IMR-90 (cell line): ENCODE measurements at regions not wholly inside any gene's neighbourhood (a gene's known extent, or its start where the extent isn't known, plus 50 kb on each side); places are given as distances from the start of the nearest gene placed in this dataset.

Experiments used
- ATAC-seq: fragments of 200-7000 bp; cut with Tn5 transposase; 2 replicates; pipeline ENCODE4 v1.9.1; 2020; ENCODE audit warnings: low read depth, mild to moderate bottlenecking, moderate library complexity
- BruUV-seq: library from RNA; stranded (reverse); fragments of 400-500 nt; replicated peaks from 2 replicates; lab custom pipeline; 2021; lab: Mats Ljungman, UMichigan
- CTCF ChIA-PET: fragments of 300-600 bp; formaldehyde crosslinking; extraction: SDS; loops from one replicate; lab custom pipeline; 2021; ENCODE audit warnings: antibody characterized with exemption; lab: Yijun Ruan, JAX
- POLR2A ChIA-PET: fragments of 300-600 bp; sonication (Branson Sonifier 250); formaldehyde crosslinking; loops from one replicate; lab custom pipeline; 2022; ENCODE audit warnings: antibody characterized with exemption; ENCODE audit not compliant: unreplicated experiment; lab: Charles Lee
- DNase-seq: peaks from one replicate; pipeline ENCODE4 v3.0.0; 2013
- H2AFZ ChIP-seq: replicated peaks from 2 replicates; pipeline ENCODE3; 2013; ENCODE audit warnings: low read length, mild to moderate bottlenecking; ENCODE audit not compliant: poor library complexity
- H2AK5ac ChIP-seq: 2 replicates; pipeline ENCODE4 v1.6.1; 2013; ENCODE audit warnings: low read depth, low read length, inconsistent platforms
- H2AK9ac ChIP-seq: replicated peaks from 2 replicates; pipeline ENCODE3; 2013; ENCODE audit warnings: mild to moderate bottlenecking, low read depth, low read length, moderate library complexity; ENCODE audit not compliant: poor library complexity
- H2BK120ac ChIP-seq: 2 replicates; pipeline ENCODE4 v1.6.1; 2013; ENCODE audit warnings: low read depth, low read length, inconsistent platforms
- H2BK15ac ChIP-seq: 3 replicates; pipeline ENCODE4 v1.6.1; 2013; ENCODE audit warnings: low read depth, low read length, inconsistent platforms
- H2BK20ac ChIP-seq: 2 replicates; pipeline ENCODE4 v1.6.1; 2013; ENCODE audit warnings: low read depth, mild to moderate bottlenecking, inconsistent platforms, low read length, moderate library complexity
- H2BK5ac ChIP-seq: 2 replicates; pipeline ENCODE4 v1.6.1; 2013; ENCODE audit warnings: mild to moderate bottlenecking, low read depth, low read length, inconsistent platforms; ENCODE audit not compliant: poor library complexity, severe bottlenecking
- H3K14ac ChIP-seq: replicated peaks from 2 replicates; pipeline ENCODE4 v1.6.1; 2013; ENCODE audit warnings: low read depth, low read length, inconsistent platforms
- H3K18ac ChIP-seq: 2 replicates; pipeline ENCODE4 v1.6.1; 2013; ENCODE audit warnings: low read depth, low read length, control low read depth
- H3K23ac ChIP-seq: 2 replicates; pipeline ENCODE4 v1.6.1; 2013; ENCODE audit warnings: low read depth, low read length, inconsistent platforms
- H3K27ac ChIP-seq: 2 replicates; pipeline ENCODE4 v1.5.1; 2013; ENCODE audit warnings: mild to moderate bottlenecking, control low read depth, low read length; ENCODE audit not compliant: insufficient read depth
- H3K27me3 ChIP-seq: 2 replicates; pipeline ENCODE4 v1.6.1; 2013; ENCODE audit warnings: low read length; ENCODE audit not compliant: control insufficient read depth, insufficient read depth
- H3K36me3 ChIP-seq: 2 replicates; pipeline ENCODE4 v1.6.1; 2013; ENCODE audit warnings: low read length, mixed read lengths; ENCODE audit not compliant: control insufficient read depth, insufficient read depth
- H3K4ac ChIP-seq: 2 replicates; pipeline ENCODE4 v1.6.1; 2013; ENCODE audit warnings: low read depth, low read length, inconsistent platforms
- H3K4me1 ChIP-seq: 2 replicates; pipeline ENCODE4 v1.6.1; 2013; ENCODE audit warnings: low read length, mixed read lengths; ENCODE audit not compliant: control insufficient read depth, insufficient read depth
- H3K4me2 ChIP-seq: 2 replicates; pipeline ENCODE4 v1.6.1; 2013; ENCODE audit warnings: low read depth, mild to moderate bottlenecking, control low read depth, low read length, moderate library complexity
- H3K4me3 ChIP-seq: 2 replicates; pipeline ENCODE4 v1.5.1; 2013; ENCODE audit warnings: low read depth, mild to moderate bottlenecking, control low read depth, low read length, moderate library complexity; ENCODE audit not compliant: insufficient read depth
- H3K56ac ChIP-seq: 2 replicates; pipeline ENCODE4 v1.6.1; 2013; ENCODE audit warnings: low read length, inconsistent platforms; ENCODE audit not compliant: insufficient read depth; ENCODE audit errors: extremely low read depth
- H3K79me1 ChIP-seq, 2 experiments: 2 replicates each; pipeline ENCODE4 v1.6.1; 2013; ENCODE audit warnings: low read length in 2 of 2, inconsistent platforms in 1 of 2, low read depth in 1 of 2
- H3K9ac ChIP-seq: 2 replicates; pipeline ENCODE4 v1.6.1; 2013; ENCODE audit warnings: low read depth, low read length, control low read depth
- H3K9me1 ChIP-seq: 2 replicates; pipeline ENCODE4 v1.6.1; 2013; ENCODE audit warnings: low read length, inconsistent platforms; ENCODE audit not compliant: insufficient read depth
- H3K9me3 ChIP-seq: 2 replicates; pipeline ENCODE4 v1.6.1; 2013; ENCODE audit warnings: low read length; ENCODE audit not compliant: control insufficient read depth, insufficient read depth
- H4K20me1 ChIP-seq: 2 replicates; pipeline ENCODE4 v1.6.1; 2013; ENCODE audit warnings: low read length, inconsistent platforms; ENCODE audit not compliant: insufficient read depth
- H4K5ac ChIP-seq: 2 replicates; pipeline ENCODE4 v1.6.1; 2013; ENCODE audit warnings: mild to moderate bottlenecking, low read depth, low read length, control low read depth
- H4K8ac ChIP-seq, 2 experiments: 2 replicates each; pipeline ENCODE4 v1.6.1; 2013; ENCODE audit warnings: low read depth in 2 of 2, low read length in 2 of 2, control low read depth in 1 of 2, inconsistent platforms in 1 of 2
- H4K91ac ChIP-seq: 2 replicates; pipeline ENCODE4 v1.6.1; 2013; ENCODE audit warnings: low read depth, low read length, inconsistent platforms; ENCODE audit not compliant: insufficient read depth
- BHLHE40 ChIP-seq: fragments of 150-350 bp; IDR thresholded peaks from 2 replicates; pipeline ENCODE4 v1.6.1; 2016; ENCODE audit warnings: mild to moderate bottlenecking, low read depth, low read length
- CEBPB ChIP-seq: IDR thresholded peaks from 2 replicates; pipeline ENCODE4 v1.6.1; 2012; ENCODE audit warnings: low read depth, low read length, improper control_type of control experiment
- CHD1 ChIP-seq: IDR thresholded peaks from 2 replicates; pipeline ENCODE4 v1.6.1; 2012; ENCODE audit warnings: low read depth, low read length, improper control_type of control experiment
- ELK1 ChIP-seq: fragments of 150-350 bp; IDR thresholded peaks from 2 replicates; pipeline ENCODE4 v1.6.1; 2016; ENCODE audit warnings: low read depth, mild to moderate bottlenecking, low read length, moderate library complexity, borderline replicate concordance
- FOS ChIP-seq: fragments of 150-350 bp; IDR thresholded peaks from 2 replicates; pipeline ENCODE4 v1.6.1; 2016; ENCODE audit warnings: low read depth, low read length
- MAFK ChIP-seq: IDR thresholded peaks from 2 replicates; pipeline ENCODE4 v1.6.1; 2012; ENCODE audit warnings: low read depth, low read length, improper control_type of control experiment
- MAZ ChIP-seq: IDR thresholded peaks from 2 replicates; pipeline ENCODE4 v1.6.1; 2012; ENCODE audit warnings: low read depth, mild to moderate bottlenecking, low read length, improper control_type of control experiment, moderate library complexity, borderline replicate concordance
- MXI1 ChIP-seq: IDR thresholded peaks from 2 replicates; pipeline ENCODE4 v1.6.1; 2012; ENCODE audit warnings: low read depth, mild to moderate bottlenecking, low read length, moderate library complexity, borderline replicate concordance
- NFE2L2 ChIP-seq: fragments of 150-350 bp; IDR thresholded peaks from 2 replicates; pipeline ENCODE4 v1.6.1; 2016; ENCODE audit warnings: low read depth, mild to moderate bottlenecking, low read length
- POLR2A ChIP-seq: IDR thresholded peaks from 2 replicates; pipeline ENCODE4 v1.6.1; 2012; ENCODE audit warnings: mild to moderate bottlenecking, low read depth, low read length
- RAD21 ChIP-seq: IDR thresholded peaks from 2 replicates; pipeline ENCODE4 v1.6.1; 2012; ENCODE audit warnings: low read length, improper control_type of control experiment
- RCOR1 ChIP-seq: IDR thresholded peaks from 2 replicates; pipeline ENCODE4 v1.6.1; 2012; ENCODE audit warnings: mild to moderate bottlenecking, low read length, improper control_type of control experiment; ENCODE audit not compliant: insufficient replicate concordance
- RFX5 ChIP-seq: IDR thresholded peaks from 2 replicates; pipeline ENCODE4 v1.8.0; 2012; ENCODE audit warnings: low read depth, mild to moderate bottlenecking, low read length, moderate library complexity
- SMC3 ChIP-seq: fragments of 150-350 bp; IDR thresholded peaks from 2 replicates; pipeline ENCODE4 v1.6.1; 2016; ENCODE audit warnings: low read depth, mild to moderate bottlenecking, antibody characterized with exemption, low read length, moderate library complexity
- USF2 ChIP-seq: fragments of 150-350 bp; IDR thresholded peaks from 2 replicates; pipeline ENCODE4 v1.6.1; 2017; ENCODE audit warnings: mild to moderate bottlenecking, antibody characterized with exemption, low read length, low read depth
- WGBS, 2 experiments: methylation state at CpG; one replicate each; pipeline versions ENCODE4 v1.1.5 to v1.1.7; 2013; ENCODE audit warnings: missing lambda C conversion rate in 2 of 2; ENCODE audit not compliant: insufficient read length in 1 of 2; ENCODE audit errors: extremely low coverage in 2 of 2; 5-methylcytosine and 5-hydroxymethylcytosine counted together
- dilution Hi-C: fragments of 300-500 bp; cut with HindIII; formaldehyde crosslinking; loops from one replicate; pipeline ENCODE4 v1.14.3; 2018; ENCODE audit warnings: low sequenced_read_pairs; ENCODE audit not compliant: unreplicated experiment
- in situ Hi-C: fragments of 300-500 bp; cut with MboI; formaldehyde crosslinking; loops from 3 replicates; pipeline ENCODE4 v1.14.3; 2019; ENCODE audit warnings: low sequenced_read_pairs, inconsistent platforms, mixed read lengths
- intact Hi-C: fragments of 100-400 bp; cut with micrococcal nuclease; formaldehyde crosslinking; loops from 2 replicates; pipeline ENCODE4 v1.10.0; 2022
- TF ChIP-seq, protein P1 (sequence below): conservative IDR thresholded peaks from 2 replicates; pipeline ENCODE4 v1.5.1; 2012; ENCODE audit warnings: mild to moderate bottlenecking, low read depth, low read length, improper control_type of control experiment

- Histone ChIP-seq H4K5ac (no peak overlapping the region), H3K14ac (no peak overlapping the region), H2BK15ac (no peak overlapping the region), H3K4ac (no peak overlapping the region), H3K36me3 (no peaks in the 10 kb centered on the region), H4K20me1 (no peaks in the 10 kb centered on the region; the same call in 1 of the 2 replicates), H2AK5ac (no peak overlapping the region), H3K23ac (no peak overlapping the region), H2BK120ac (no peak overlapping the region), H3K9ac (no peak overlapping the region), H3K56ac (no peak overlapping the region), H3K18ac (no peak overlapping the region), H3K4me1 (no peaks in the 10 kb centered on the region), H3K9me3 (peaks cover 11% of the 10 kb centered on the region), H3K9me1 (no peaks in the 10 kb centered on the region), H2AFZ (no peak overlapping the region), H3K27ac (no peak overlapping the region), H2BK20ac (no peak overlapping the region), H2BK5ac (no peak overlapping the region), H3K4me3 (no peak overlapping the region), H3K27me3 (peaks cover 7% of the 10 kb centered on the region), H3K79me1 (no peaks in the 10 kb centered on the region), H3K4me2 (no peak overlapping the region), H4K8ac (no peak overlapping the region), H4K91ac (no peak overlapping the region), H2AK9ac (no peak overlapping the region)
- no peak for ATAC-seq
- no CpG with 5 or more reads among the region's 12 CpGs for WGBS, 2 experiments
- no TSS peak for BruUV-seq
- TF ChIP-seq MAZ (no peak), SMC3 (no peak), USF2 (no peak), FOS (no peak), RCOR1 (no peak), POLR2A (no peak), CHD1 (no peak), CEBPB (no peak), BHLHE40 (no peak), NFE2L2 (no peak), RFX5 (no peak), ELK1 (no peak), MXI1 (no peak), MAFK (no peak), RAD21 (no peak)
- TF ChIP-seq, protein P1, sequence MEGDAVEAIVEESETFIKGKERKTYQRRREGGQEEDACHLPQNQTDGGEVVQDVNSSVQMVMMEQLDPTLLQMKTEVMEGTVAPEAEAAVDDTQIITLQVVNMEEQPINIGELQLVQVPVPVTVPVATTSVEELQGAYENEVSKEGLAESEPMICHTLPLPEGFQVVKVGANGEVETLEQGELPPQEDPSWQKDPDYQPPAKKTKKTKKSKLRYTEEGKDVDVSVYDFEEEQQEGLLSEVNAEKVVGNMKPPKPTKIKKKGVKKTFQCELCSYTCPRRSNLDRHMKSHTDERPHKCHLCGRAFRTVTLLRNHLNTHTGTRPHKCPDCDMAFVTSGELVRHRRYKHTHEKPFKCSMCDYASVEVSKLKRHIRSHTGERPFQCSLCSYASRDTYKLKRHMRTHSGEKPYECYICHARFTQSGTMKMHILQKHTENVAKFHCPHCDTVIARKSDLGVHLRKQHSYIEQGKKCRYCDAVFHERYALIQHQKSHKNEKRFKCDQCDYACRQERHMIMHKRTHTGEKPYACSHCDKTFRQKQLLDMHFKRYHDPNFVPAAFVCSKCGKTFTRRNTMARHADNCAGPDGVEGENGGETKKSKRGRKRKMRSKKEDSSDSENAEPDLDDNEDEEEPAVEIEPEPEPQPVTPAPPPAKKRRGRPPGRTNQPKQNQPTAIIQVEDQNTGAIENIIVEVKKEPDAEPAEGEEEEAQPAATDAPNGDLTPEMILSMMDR: no peak
- DNase-seq: no peak
- in situ Hi-C loops: loop anchor here (5.0 kb wide), 1 partner anchor 197 kb away; no protein-coding TSS in a partner anchor
- POLR2A ChIA-PET: no interaction called here
- CTCF ChIA-PET: no interaction called here
- intact Hi-C loops: loop anchor here (5.0 kb wide), 1 partner anchor 412 kb away; no protein-coding TSS in a partner anchor
- dilution Hi-C loops: no loop called here
These were observed 114.0 kb downstream of the LHX2 start for GRCh38 chr9:124125651-124125977.
